OCI-LY3 (cell line): ENCODE measurements at regions not wholly inside any gene's neighbourhood (a gene's known extent, or its start where the extent isn't known, plus 50 kb on each side); places are given as distances from the start of the nearest gene placed in this dataset.

Experiments
- H2AFZ ChIP-seq: fragments of 200-600, 300-600 bp; shearing (Covaris generic); 2 replicates; pipeline ENCODE4 v1.6.0; 2014; ENCODE audit warnings: antibody characterized with exemption, low read depth, low read length
- H3K27ac ChIP-seq: fragments of 200-600, 300-600 bp; sonication (generic); 2 replicates; pipeline ENCODE4 v1.5.1; 2014; ENCODE audit warnings: mild to moderate bottlenecking, low read length, moderate library complexity, mixed read lengths
- H3K27me3 ChIP-seq: fragments of 200-600, 300-600 bp; sonication (generic); 2 replicates; pipeline ENCODE4 v1.6.1; 2014; ENCODE audit warnings: low read depth, low read length, mixed read lengths
- H3K36me3 ChIP-seq: fragments of 200-600, 300-600 bp; sonication (generic); replicated peaks from 2 replicates; pipeline ENCODE3; 2014; ENCODE audit warnings: low read depth, low read length, mixed read lengths
- H3K4me1 ChIP-seq: fragments of 300-600, 200-600 bp; sonication (generic); 2 replicates; pipeline ENCODE4 v1.6.1; 2014; ENCODE audit warnings: low read length, mixed read lengths
- H3K4me2 ChIP-seq: fragments of 200-600, 300-600 bp; sonication (generic); 2 replicates; pipeline ENCODE4 v1.6.1; 2014; ENCODE audit warnings: low read length, mixed read lengths
- H3K4me3 ChIP-seq: fragments of 300-600, 200-600 bp; sonication (generic); 2 replicates; pipeline ENCODE4 v1.5.1; 2014; ENCODE audit warnings: antibody characterized with exemption, mild to moderate bottlenecking, low read length, moderate library complexity
- H3K79me2 ChIP-seq: fragments of 300-600, 200-600 bp; shearing (Covaris generic); 2 replicates; pipeline ENCODE4 v1.6.1; 2014; ENCODE audit warnings: mild to moderate bottlenecking, low read length, mixed read lengths
- H3K9ac ChIP-seq: fragments of 300-600, 200-600 bp; shearing (Covaris generic); 2 replicates; pipeline ENCODE4 v1.6.0; 2014; ENCODE audit warnings: mild to moderate bottlenecking, low read length, moderate library complexity
- H3K9me3 ChIP-seq: fragments of 200-600, 300-600 bp; shearing (Covaris generic); 2 replicates; pipeline ENCODE4 v1.6.1; 2014; ENCODE audit warnings: low read length, mixed read lengths; ENCODE audit not compliant: insufficient read depth
- H4K20me1 ChIP-seq: fragments of 200-600, 300-600 bp; sonication (generic); 2 replicates; pipeline ENCODE4 v1.6.1; 2016; ENCODE audit warnings: low read length, mixed read lengths; ENCODE audit not compliant: insufficient read depth
- CTCF ChIP-seq: fragments of 200-600, 300-600 bp; sonication (generic); IDR thresholded peaks from 2 replicates; pipeline ENCODE4 v1.5.1; 2014; ENCODE audit warnings: antibody characterized with exemption, low read length, low read depth
- EZH2phosphoT487 ChIP-seq: fragments of 200-600 bp; shearing (Covaris generic); IDR thresholded peaks from 2 replicates; pipeline ENCODE4 v1.6.1; 2018; ENCODE audit warnings: antibody characterized with exemption, mixed run types, low read depth

DNA sequence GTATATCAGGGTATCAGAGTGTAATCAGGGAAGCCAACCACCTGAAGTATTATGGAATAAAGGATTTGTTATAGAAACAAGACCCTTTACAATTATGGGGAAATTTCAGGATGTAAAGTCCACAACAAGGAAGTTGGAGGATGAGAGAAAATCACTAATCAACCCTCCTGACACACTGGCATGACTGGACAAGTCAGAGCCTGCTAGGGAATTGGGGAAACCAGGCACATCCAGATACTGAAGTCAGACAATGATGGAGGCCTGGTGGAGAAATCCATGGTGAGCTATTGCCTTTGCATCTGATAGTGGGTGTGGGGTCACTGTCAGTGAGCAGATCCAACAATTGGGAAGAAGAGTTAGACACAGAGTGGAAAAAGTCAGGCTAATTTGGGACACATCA lies 158.8 kb upstream of the FBXO11 start:
- no peak for TF ChIP-seq EZH2phosphoT487
- TF ChIP-seq CTCF: no peak

GRCh38 chr2:48066000-48066399 lies 159.7 kb upstream of the FBXO11 start:
- H3K4me2 ChIP-seq: no peak overlapping the region
- H3K9ac ChIP-seq: no peak overlapping the region
- H4K20me1 ChIP-seq: no peaks in the 10 kb centered on the region
- H3K4me1 ChIP-seq: no peaks in the 10 kb centered on the region
- H3K79me2 ChIP-seq: no peaks in the 10 kb centered on the region
- no peak overlapping the region for H3K27ac ChIP-seq
- H2AFZ ChIP-seq: no peak overlapping the region
- H3K9me3 ChIP-seq: no peaks in the 10 kb centered on the region
- no peak overlapping the region for H3K4me3 ChIP-seq
- no peaks in the 10 kb centered on the region for H3K36me3 ChIP-seq
- H3K27me3 ChIP-seq: peaks cover 4% of the 10 kb centered on the region
- TF ChIP-seq CTCF (no peak), EZH2phosphoT487 (no peak)

More for the DNA sequence above, 158.8 kb upstream of the FBXO11 start:
- Histone ChIP-seq H3K4me1 (no peaks in the 10 kb centered on the region), H3K4me3 (no peak overlapping the region), H3K27ac (no peak overlapping the region), H3K27me3 (peaks cover 4% of the 10 kb centered on the region), H3K79me2 (no peaks in the 10 kb centered on the region), H2AFZ (no peak overlapping the region), H4K20me1 (no peaks in the 10 kb centered on the region), H3K36me3 (no peaks in the 10 kb centered on the region), H3K9ac (no peak overlapping the region), H3K4me2 (no peak overlapping the region), H3K9me3 (no peaks in the 10 kb centered on the region)

DNA sequence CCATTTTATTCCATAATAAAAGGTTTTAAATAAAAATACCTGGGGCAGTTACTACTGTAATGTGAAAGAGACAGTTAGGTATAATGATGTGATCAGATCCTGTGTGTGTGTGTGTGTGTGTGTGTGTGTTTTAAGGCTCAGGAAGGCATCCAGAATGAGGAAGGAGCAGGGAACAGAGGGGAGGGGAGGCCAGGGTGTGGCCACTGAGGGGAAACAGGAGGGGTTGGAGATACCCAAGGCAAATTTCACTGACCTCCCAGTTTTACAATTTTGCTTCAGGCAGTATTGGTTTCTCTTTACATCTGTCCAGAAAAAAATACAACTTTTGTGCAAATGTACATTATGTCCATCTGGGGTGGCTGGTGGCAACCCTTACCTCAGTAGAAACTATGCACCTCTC lies 163.5 kb upstream of the FBXO11 start:
- H3K4me1 ChIP-seq: no peaks in the 10 kb centered on the region
- no peak for TF ChIP-seq CTCF
- TF ChIP-seq EZH2phosphoT487: no peak
- no peak overlapping the region for H2AFZ ChIP-seq
- no peak overlapping the region for H3K27ac ChIP-seq
- no peak overlapping the region for H3K9ac ChIP-seq
- H3K79me2 ChIP-seq: no peaks in the 10 kb centered on the region
- H4K20me1 ChIP-seq: no peaks in the 10 kb centered on the region
- no peaks in the 10 kb centered on the region for H3K9me3 ChIP-seq
- H3K4me3 ChIP-seq: no peak overlapping the region
- H3K36me3 ChIP-seq: no peaks in the 10 kb centered on the region
- no peaks in the 10 kb centered on the region for H3K27me3 ChIP-seq
- H3K4me2 ChIP-seq: no peak overlapping the region

- Histone ChIP-seq H3K4me1 (no peaks in the 10 kb centered on the region), H3K9me3 (no peaks in the 10 kb centered on the region), H3K27me3 (no peaks in the 10 kb centered on the region), H3K36me3 (no peaks in the 10 kb centered on the region), H3K79me2 (no peaks in the 10 kb centered on the region), H3K27ac (no peak overlapping the region), H3K9ac (no peak overlapping the region), H3K4me2 (no peak overlapping the region), H2AFZ (no peak overlapping the region), H3K4me3 (no peak overlapping the region), H4K20me1 (no peaks in the 10 kb centered on the region)
- no peak for TF ChIP-seq EZH2phosphoT487
- no peak for TF ChIP-seq CTCF
Observed at GRCh38 chr2:48070415-48070814, 164.1 kb upstream of the FBXO11 start.
